Astrocyte (in vitro differentiated cells and primary cell): ENCODE measurements at regions not wholly inside any gene's neighbourhood (a gene's known extent, or its start where the extent isn't known, plus 50 kb on each side); places are given as distances from the start of the nearest gene placed in this dataset.
"Not testable (repeated sequence)": the region's sequence is repeated elsewhere in the genome, so short reads cannot be mapped to it uniquely, and the experiment has no call there.

ENCODE experiments used
- EZH2 ChIP-seq: IDR thresholded peaks from 2 replicates; pipeline ENCODE4 v1.6.1; 2012; ENCODE audit warnings: mild to moderate bottlenecking, low read length, inconsistent platforms; ENCODE audit not compliant: insufficient read depth
- TF ChIP-seq, protein P1 (sequence below): IDR thresholded peaks from 2 replicates; pipeline ENCODE4 v1.5.1; 2011; ENCODE audit warnings: low read depth, mild to moderate bottlenecking, inconsistent platforms, low read length, moderate library complexity; ENCODE audit not compliant: insufficient read depth

DNA sequence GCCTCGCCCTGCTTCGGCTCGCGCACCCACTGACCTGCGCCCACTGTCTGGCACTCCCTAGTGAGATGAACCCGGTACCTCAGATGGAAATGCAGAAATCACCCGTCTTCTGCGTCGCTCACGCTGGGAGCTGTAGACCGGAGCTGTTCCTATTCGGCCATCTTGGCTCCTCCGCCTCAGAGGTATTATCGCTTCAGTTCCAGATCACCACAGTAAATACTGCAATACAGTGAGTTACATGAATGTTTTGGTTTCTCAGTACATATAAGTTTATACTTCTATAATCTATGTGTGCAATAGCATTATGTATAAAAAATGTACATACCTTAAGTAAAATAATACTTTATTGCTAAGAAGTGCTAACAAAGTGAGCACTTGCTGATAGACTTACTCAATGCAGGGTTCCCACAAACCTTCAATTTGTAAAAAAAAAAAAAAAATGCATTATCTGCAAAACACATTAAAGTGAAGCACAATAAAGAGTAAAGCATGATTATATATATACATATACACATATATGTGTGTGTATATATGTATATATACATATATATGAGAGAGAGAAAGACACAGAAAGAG, 78.7 kb downstream of the KCNA5 start:
- TF ChIP-seq EZH2 = not testable (repeated sequence)
- TF ChIP-seq, protein P1, sequence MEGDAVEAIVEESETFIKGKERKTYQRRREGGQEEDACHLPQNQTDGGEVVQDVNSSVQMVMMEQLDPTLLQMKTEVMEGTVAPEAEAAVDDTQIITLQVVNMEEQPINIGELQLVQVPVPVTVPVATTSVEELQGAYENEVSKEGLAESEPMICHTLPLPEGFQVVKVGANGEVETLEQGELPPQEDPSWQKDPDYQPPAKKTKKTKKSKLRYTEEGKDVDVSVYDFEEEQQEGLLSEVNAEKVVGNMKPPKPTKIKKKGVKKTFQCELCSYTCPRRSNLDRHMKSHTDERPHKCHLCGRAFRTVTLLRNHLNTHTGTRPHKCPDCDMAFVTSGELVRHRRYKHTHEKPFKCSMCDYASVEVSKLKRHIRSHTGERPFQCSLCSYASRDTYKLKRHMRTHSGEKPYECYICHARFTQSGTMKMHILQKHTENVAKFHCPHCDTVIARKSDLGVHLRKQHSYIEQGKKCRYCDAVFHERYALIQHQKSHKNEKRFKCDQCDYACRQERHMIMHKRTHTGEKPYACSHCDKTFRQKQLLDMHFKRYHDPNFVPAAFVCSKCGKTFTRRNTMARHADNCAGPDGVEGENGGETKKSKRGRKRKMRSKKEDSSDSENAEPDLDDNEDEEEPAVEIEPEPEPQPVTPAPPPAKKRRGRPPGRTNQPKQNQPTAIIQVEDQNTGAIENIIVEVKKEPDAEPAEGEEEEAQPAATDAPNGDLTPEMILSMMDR = not testable (repeated sequence)
